HEK293 (cell line): ENCODE measurements at regions not wholly inside any gene's neighbourhood (a gene's known extent, or its start where the extent isn't known, plus 50 kb on each side); places are given as distances from the start of the nearest gene placed in this dataset.

ENCODE experiments used
- ZBTB21 ChIP-seq: fragments of 450-650 bp; formaldehyde crosslinking; IDR thresholded peaks from 2 replicates; pipeline ENCODE4 v1.5.1; 2017; ENCODE audit warnings: missing biosample characterization, missing genetic modification characterization
- ZNF10 ChIP-seq: fragments of 450-650 bp; formaldehyde crosslinking; IDR thresholded peaks from 2 replicates; pipeline ENCODE4 v1.5.1; 2017; ENCODE audit warnings: missing biosample characterization, missing genetic modification characterization
- ZNF274 ChIP-seq, 2 experiments: fragments of 200-500 bp in 1 of 2; fragments of 450-650 bp in 1 of 2; sonication (Bioruptor generic) in 1 of 2; formaldehyde crosslinking in 1 of 2; IDR thresholded peaks; 2 replicates each; pipeline versions ENCODE4 v1.5.1 to v1.6.1; 2014 to 2016; ENCODE audit warnings: borderline replicate concordance in 1 of 2, inconsistent platforms in 1 of 2, low read length in 1 of 2, missing biosample characterization in 1 of 2, missing genetic modification characterization in 1 of 2
- TF ChIP-seq, protein P1 (sequence below): fragments of 450-650 bp; formaldehyde crosslinking; IDR thresholded peaks from 2 replicates; pipeline ENCODE4 v1.5.1; 2017; ENCODE audit warnings: missing biosample characterization, mild to moderate bottlenecking, missing genetic modification characterization, moderate library complexity

DNA sequence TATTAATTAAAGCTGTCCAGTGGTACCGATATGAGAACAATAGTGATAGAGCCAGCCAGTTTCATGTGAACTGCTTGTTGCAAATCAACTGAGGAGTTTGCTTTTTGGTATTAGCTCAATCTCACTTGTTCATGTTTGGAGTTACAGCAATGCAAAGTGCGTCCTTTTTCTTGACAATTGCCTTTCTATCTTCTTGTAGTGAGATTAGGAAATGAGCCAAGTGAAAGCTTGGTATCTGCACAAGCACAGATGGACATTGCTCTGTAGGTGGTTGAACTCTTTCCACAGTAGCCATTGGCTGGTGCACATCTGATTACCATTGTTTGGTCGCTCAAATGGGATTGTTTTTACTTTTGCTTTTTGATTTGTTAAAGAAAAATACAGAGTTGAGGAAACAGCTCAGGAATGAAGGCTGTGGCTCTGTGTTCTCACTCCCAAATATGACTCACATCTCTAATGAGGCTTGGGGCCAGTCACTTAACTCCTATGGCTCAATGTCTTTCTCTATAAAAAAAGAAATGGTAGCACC is 241.4 kb downstream of the BMP4 start:
- TF ChIP-seq ZNF274 (IDR thresholded peaks at IDR 0.05; ENCODE audit: low read length) (no peak), ZNF274 (tag by site-specific recombination; IDR thresholded peaks at IDR 0.05; ENCODE audit: borderline replicate concordance) (no peak), ZBTB21 (no peak), ZNF10 (tag by site-specific recombination) (no peak)
- TF ChIP-seq, protein P1, sequence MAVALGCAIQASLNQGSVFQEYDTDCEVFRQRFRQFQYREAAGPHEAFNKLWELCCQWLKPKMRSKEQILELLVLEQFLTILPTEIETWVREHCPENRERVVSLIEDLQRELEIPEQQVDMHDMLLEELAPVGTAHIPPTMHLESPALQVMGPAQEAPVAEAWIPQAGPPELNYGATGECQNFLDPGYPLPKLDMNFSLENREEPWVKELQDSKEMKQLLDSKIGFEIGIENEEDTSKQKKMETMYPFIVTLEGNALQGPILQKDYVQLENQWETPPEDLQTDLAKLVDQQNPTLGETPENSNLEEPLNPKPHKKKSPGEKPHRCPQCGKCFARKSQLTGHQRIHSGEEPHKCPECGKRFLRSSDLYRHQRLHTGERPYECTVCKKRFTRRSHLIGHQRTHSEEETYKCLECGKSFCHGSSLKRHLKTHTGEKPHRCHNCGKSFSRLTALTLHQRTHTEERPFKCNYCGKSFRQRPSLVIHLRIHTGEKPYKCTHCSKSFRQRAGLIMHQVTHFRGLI (tag by site-specific recombination) = no peak
